ENCODE measurements at regions not wholly inside any gene's neighbourhood (a gene's known extent, or its start where the extent isn't known, plus 50 kb on each side); places are given as distances from the start of the nearest gene placed in this dataset.

- Histone ChIP-seq H3K4me2 (ENCODE audit: low read depth, low read length) (no peak overlapping the region), H3K18ac (ENCODE audit: low read depth, low read length) (no peak overlapping the region), H3K9me3 (ENCODE audit: control insufficient read depth, insufficient read depth, low read length) (no peaks in the 10 kb centered on the region), H4K91ac (ENCODE audit: insufficient read depth, low read depth, low read length) (no peak overlapping the region), H3K23ac (ENCODE audit: low read depth, low read length) (no peak overlapping the region), H2BK5ac (ENCODE audit: low read depth, low read length, poor library complexity, severe bottlenecking) (no peak overlapping the region), H3K56ac (ENCODE audit: extremely low read depth, insufficient read depth, low read length) (no peak overlapping the region), H4K8ac (ENCODE audit: low read depth in 2 of 2, low read length in 2 of 2) (no peak overlapping the region), H2BK15ac (ENCODE audit: low read depth, low read length) (no peak overlapping the region), H3K79me1 (ENCODE audit: low read depth in 1 of 2, low read length in 2 of 2) (no peaks in the 10 kb centered on the region), H2AK9ac (replicated peaks; ENCODE audit: low read depth, low read length, poor library complexity) (no peak overlapping the region), H3K27ac (ENCODE audit: insufficient read depth, low read length) (no peak overlapping the region), H3K4me1 (ENCODE audit: control insufficient read depth, insufficient read depth, low read length) (no peaks in the 10 kb centered on the region), H2AFZ (replicated peaks; ENCODE audit: low read length, poor library complexity) (no peak overlapping the region), H3K27me3 (ENCODE audit: control insufficient read depth, insufficient read depth, low read length) (peaks cover 2% of the 10 kb centered on the region; the same call in 1 of the 2 replicates), H4K5ac (ENCODE audit: low read depth, low read length) (no peak overlapping the region), H3K36me3 (ENCODE audit: control insufficient read depth, insufficient read depth, low read length) (no peaks in the 10 kb centered on the region), H3K9me1 (ENCODE audit: insufficient read depth, low read length) (no peaks in the 10 kb centered on the region), H3K14ac (replicated peaks; ENCODE audit: low read depth, low read length) (no peak overlapping the region), H2AK5ac (ENCODE audit: low read depth, low read length) (no peak overlapping the region), H2BK20ac (ENCODE audit: low read depth, low read length) (no peak overlapping the region), H4K20me1 (ENCODE audit: insufficient read depth, low read length) (no peaks in the 10 kb centered on the region), H3K4ac (ENCODE audit: low read depth, low read length) (no peak overlapping the region), H3K4me3 (ENCODE audit: insufficient read depth, low read depth, low read length) (no peak overlapping the region), H3K9ac (ENCODE audit: low read depth, low read length) (no peak overlapping the region), H2BK120ac (ENCODE audit: low read depth, low read length) (no peak overlapping the region)
- dilution Hi-C loops (cut with HindIII; ENCODE audit: low sequenced_read_pairs, unreplicated experiment): no loop called here
- WGBS, 2 experiments (ENCODE audit: extremely low coverage in 2 of 2, insufficient read length in 1 of 2): no CpG with 5 or more reads among the region's 1 CpG
- intact Hi-C loops (cut with micrococcal nuclease): no loop called here
- ChIA-PET CTCF (no interaction called here), POLR2A (ENCODE audit: unreplicated experiment) (no interaction called here)
- BruUV-seq (replicated peaks): no TSS peak
- ATAC-seq (ENCODE audit: low read depth) (no peak), DNase-seq (no peak)
- TF ChIP-seq RFX5 (IDR thresholded peaks at IDR 0.05; ENCODE audit: low read depth, low read length) (no peak), CEBPB (IDR thresholded peaks at IDR 0.05; ENCODE audit: low read depth, low read length) (no peak), FOS (IDR thresholded peaks at IDR 0.05; ENCODE audit: low read depth, low read length) (no peak), CTCF (conservative IDR thresholded peaks at IDR 0.05; ENCODE audit: low read depth, low read length) (no peak), POLR2A (IDR thresholded peaks at IDR 0.05; ENCODE audit: low read depth, low read length) (no peak), MAFK (IDR thresholded peaks at IDR 0.05; ENCODE audit: low read depth, low read length) (no peak), MXI1 (IDR thresholded peaks at IDR 0.05; ENCODE audit: borderline replicate concordance, low read depth, low read length) (no peak), BHLHE40 (IDR thresholded peaks at IDR 0.05; ENCODE audit: low read depth, low read length) (no peak), RAD21 (IDR thresholded peaks at IDR 0.05; ENCODE audit: low read length) (no peak), NFE2L2 (IDR thresholded peaks at IDR 0.05; ENCODE audit: low read depth, low read length) (no peak), SMC3 (IDR thresholded peaks at IDR 0.05; ENCODE audit: low read depth, low read length) (no peak), MAZ (IDR thresholded peaks at IDR 0.05; ENCODE audit: borderline replicate concordance, low read depth, low read length) (no peak), RCOR1 (IDR thresholded peaks at IDR 0.05; ENCODE audit: insufficient replicate concordance, low read length) (no peak), CHD1 (IDR thresholded peaks at IDR 0.05; ENCODE audit: low read depth, low read length) (no peak)
- in situ Hi-C loops (cut with MboI; ENCODE audit: low sequenced_read_pairs): no loop called here
Observed at GRCh38 chr2:223220658-223220925, 168.6 kb downstream of the KCNE4 start.

Data from IMR-90 (cell line).